Heart left ventricle (tissue), 16 donors: ENCODE measurements at regions not wholly inside any gene's neighbourhood (a gene's known extent, or its start where the extent isn't known, plus 50 kb on each side); places are given as distances from the start of the nearest gene placed in this dataset.

Experiments
- ATAC-seq, 4 donors: fragments of 200-7000 bp; cut with Tn5 transposase; one replicate each; pipeline ENCODE4 v1.9.1; 2020 to 2022; ENCODE audit warnings: moderate library complexity in 4 of 4, mild to moderate bottlenecking in 3 of 4, moderate number of reproducible peaks in 1 of 4
- DNase-seq, 5 donors: peaks; one replicate each; pipeline ENCODE4 v3.0.0-alpha.2; 2020
- H3K27ac ChIP-seq, 12 donors: fragments of 200-600 bp; sonication (generic) in 4 of 12; one replicate each; pipeline versions ENCODE4 v1.5.0 to v1.8.0; 2016 to 2022; ENCODE audit warnings: mild to moderate bottlenecking in 2 of 12
- H3K27me3 ChIP-seq, 9 donors: fragments of 200-600 bp; sonication (generic) in 2 of 9; one replicate each; pipeline versions ENCODE4 v1.5.1 to v1.8.0; 2016 to 2022; ENCODE audit warnings: mild to moderate bottlenecking in 3 of 9
- H3K36me3 ChIP-seq, 9 donors: fragments of 200-600 bp; sonication (generic) in 2 of 9; one replicate each; pipeline versions ENCODE4 v1.5.0 to v1.8.0; 2018 to 2022; ENCODE audit warnings: mild to moderate bottlenecking in 2 of 9
- H3K4me1 ChIP-seq, 12 donors: fragments of 200-600 bp; sonication (generic) in 4 of 12; one replicate each; pipeline versions ENCODE4 v1.5.0 to v1.8.0; 2016 to 2022; ENCODE audit warnings: mild to moderate bottlenecking in 3 of 12
- H3K4me3 ChIP-seq, 12 donors: fragments of 200-600 bp; sonication (generic) in 4 of 12; one replicate each; pipeline versions ENCODE4 v1.5.0 to v1.8.0; 2017 to 2022; ENCODE audit warnings: mild to moderate bottlenecking in 9 of 12, moderate library complexity in 4 of 12
- H3K9me3 ChIP-seq, 12 donors: fragments of 200-600 bp; sonication (generic) in 4 of 12; one replicate each; pipeline versions ENCODE4 v1.5.0 to v1.8.0; 2016 to 2022; ENCODE audit warnings: mild to moderate bottlenecking in 1 of 12
- POLR2A ChIP-seq, 2 donors: fragments of 450-650 bp; IDR thresholded peaks; one replicate each; pipeline ENCODE4 v1.6.1; 2017; ENCODE audit warnings: antibody characterized with exemption in 2 of 2, mild to moderate bottlenecking in 2 of 2, moderate library complexity in 2 of 2
- WGBS, 4 donors: extraction: QIAGEN DNeasy Blood & Tissue Kit in 2 of 4; methylation state at CpG; one replicate each; pipeline versions ENCODE4 v1.1.5 to v1.1.7; 2013 to 2018; 5-methylcytosine and 5-hydroxymethylcytosine counted together
- intact Hi-C, 10 donors: fragments of 100-400 bp; cut with DNase I; formaldehyde crosslinking; loops; one replicate each; pipeline versions ENCODE4 v1.11.1 to v1.14.2; 2022
- TF ChIP-seq, protein P1 (sequence below), 12 donors: fragments of 200-600 bp; sonication (generic) in 4 of 12; IDR thresholded peaks; one replicate each; pipeline versions ENCODE4 v1.5.0 to v1.8.0; 2018 to 2022; ENCODE audit warnings: antibody characterized with exemption in 12 of 12, mild to moderate bottlenecking in 5 of 12
- donor health status: ischemic (EF 13 %, LVEDD 7.1; RV severe dilation, severe dysfunction).
- donor health status: healthy with polysubstance abuse.
- donor health status: DM: no; HTN: yes; CAD: no.
- donor health status: DM: no; HTN: no; CAD: no.
- donor health status: ischemic (EF 25% LVEDD 6.9; RV normal size, moderate dysfunction).
- donor health status: ischemic (EF 25% LVEDD 5.7; RV mildly dilated, moderate dysfunction).
- donor health status: healthy.
- donor health status: DM: yes; HTN: yes; CAD: no.
- donor health status: ischemic (EF 35%, LVEDD 5.7; RV mildly dilated, moderate dysfunction).
- donor health status: nonischemic (EF 11% LVEDD 7.7; RV severe dilation, severe dysfunction).
- donor health status: DM: yes; HTN: yes; CAD: no.
- donor health status: PGD.
- donor health status: ischemic (EF 29% LVEDD 5.4; RV normal size, mild dysfunction).
- donor health status: nonischemic (EF 23%, LVEDD 6.1; RV moderate dilation, normal function).

DNA sequence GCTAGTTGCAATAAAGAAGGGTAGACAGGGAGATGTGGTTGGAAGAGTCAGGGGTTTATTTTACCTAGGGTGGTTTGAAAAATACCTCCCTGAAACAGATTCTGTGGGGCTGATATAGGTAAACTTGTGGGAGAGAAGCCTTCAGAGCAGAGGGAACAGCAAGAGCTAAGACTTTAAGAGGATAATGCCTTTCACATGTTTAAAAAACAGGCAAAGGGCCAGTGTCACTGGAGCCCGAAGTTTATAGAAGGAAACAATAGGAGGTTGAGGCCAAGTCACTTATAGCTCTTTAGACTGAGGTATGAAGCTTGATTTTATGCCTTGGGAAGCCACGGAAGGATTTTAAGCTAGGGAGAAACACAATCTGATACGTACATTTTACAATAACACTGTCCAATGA lies 448.7 kb downstream of the TAFA4 start:
- Histone ChIP-seq H3K36me3 (no peaks in the 10 kb centered on the region), H3K27me3 (no peaks in the 10 kb centered on the region), H3K4me1 (no peaks in the 10 kb centered on the region), H3K9me3 (no peaks in the 10 kb centered on the region), H3K27ac (no peak overlapping the region), H3K4me3 (no peak overlapping the region)
- DNase-seq (no peak), ATAC-seq (no peak)
- TF ChIP-seq, protein P1, sequence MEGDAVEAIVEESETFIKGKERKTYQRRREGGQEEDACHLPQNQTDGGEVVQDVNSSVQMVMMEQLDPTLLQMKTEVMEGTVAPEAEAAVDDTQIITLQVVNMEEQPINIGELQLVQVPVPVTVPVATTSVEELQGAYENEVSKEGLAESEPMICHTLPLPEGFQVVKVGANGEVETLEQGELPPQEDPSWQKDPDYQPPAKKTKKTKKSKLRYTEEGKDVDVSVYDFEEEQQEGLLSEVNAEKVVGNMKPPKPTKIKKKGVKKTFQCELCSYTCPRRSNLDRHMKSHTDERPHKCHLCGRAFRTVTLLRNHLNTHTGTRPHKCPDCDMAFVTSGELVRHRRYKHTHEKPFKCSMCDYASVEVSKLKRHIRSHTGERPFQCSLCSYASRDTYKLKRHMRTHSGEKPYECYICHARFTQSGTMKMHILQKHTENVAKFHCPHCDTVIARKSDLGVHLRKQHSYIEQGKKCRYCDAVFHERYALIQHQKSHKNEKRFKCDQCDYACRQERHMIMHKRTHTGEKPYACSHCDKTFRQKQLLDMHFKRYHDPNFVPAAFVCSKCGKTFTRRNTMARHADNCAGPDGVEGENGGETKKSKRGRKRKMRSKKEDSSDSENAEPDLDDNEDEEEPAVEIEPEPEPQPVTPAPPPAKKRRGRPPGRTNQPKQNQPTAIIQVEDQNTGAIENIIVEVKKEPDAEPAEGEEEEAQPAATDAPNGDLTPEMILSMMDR (IDR thresholded peaks at IDR 0.05) = no peak
- TF ChIP-seq POLR2A (IDR thresholded peaks at IDR 0.05) = no peak
- WGBS, 4 donors = 66 to 76% (median 69%) methylated on average over 3 of the region's 3 CpGs
- intact Hi-C loops = no loop called here

DNA sequence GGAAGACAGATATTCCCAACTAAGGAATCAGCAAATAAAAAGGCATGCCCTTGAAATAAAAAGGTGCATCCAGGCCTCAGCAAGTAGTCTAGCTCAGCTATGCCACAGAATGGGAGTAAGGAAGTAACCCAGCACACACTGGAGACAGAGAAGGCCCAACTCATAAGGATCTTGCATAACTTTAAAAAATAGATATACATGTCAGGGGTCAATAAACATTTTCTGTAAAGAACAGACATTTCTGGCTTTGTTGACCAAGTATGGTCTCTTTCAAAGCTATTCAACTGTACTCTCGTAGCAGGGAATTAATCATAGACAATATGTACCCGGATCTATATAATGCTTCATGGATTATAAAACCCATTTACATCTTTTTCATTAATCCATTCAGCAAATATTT lies 449.3 kb downstream of the TAFA4 start:
- Histone ChIP-seq H3K27ac (no peak overlapping the region), H3K36me3 (no peaks in the 10 kb centered on the region), H3K4me1 (no peaks in the 10 kb centered on the region), H3K4me3 (no peak overlapping the region), H3K9me3 (no peaks in the 10 kb centered on the region), H3K27me3 (no peaks in the 10 kb centered on the region)
- intact Hi-C loops = no loop called here
- 78 to 84% (median 82%) methylated on average over 2 of the region's 2 CpGs for WGBS, 4 donors
- DNase-seq (no peak), ATAC-seq (no peak)
- TF ChIP-seq POLR2A (IDR thresholded peaks at IDR 0.05) = no peak
- TF ChIP-seq, protein P1 (IDR thresholded peaks at IDR 0.05) = no peak

DNA sequence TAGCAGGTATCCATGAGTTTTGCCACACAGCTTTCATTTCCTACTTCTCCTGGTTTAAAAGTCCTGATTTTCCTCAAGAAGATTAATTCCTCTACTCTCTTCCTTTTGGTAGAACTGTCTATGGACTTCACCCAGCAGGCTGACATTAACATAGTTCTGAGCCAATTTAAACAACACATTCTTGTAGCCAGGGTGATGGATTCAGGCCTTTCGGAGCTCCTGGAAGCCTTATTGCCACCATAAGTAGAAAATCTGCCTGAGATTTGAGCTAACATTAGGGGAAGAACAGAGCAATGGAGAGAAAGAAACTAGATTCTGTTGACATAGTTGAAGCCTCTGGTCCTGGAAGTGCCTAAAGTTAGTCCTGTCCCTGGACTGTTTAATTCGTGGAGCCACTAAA lies 449.8 kb downstream of the TAFA4 start:
- 71 to 77% (median 73%) methylated on average over 2 of the region's 2 CpGs for WGBS, 4 donors
- no peak overlapping the region for H3K27ac ChIP-seq
- intact Hi-C loops = no loop called here

DNA sequence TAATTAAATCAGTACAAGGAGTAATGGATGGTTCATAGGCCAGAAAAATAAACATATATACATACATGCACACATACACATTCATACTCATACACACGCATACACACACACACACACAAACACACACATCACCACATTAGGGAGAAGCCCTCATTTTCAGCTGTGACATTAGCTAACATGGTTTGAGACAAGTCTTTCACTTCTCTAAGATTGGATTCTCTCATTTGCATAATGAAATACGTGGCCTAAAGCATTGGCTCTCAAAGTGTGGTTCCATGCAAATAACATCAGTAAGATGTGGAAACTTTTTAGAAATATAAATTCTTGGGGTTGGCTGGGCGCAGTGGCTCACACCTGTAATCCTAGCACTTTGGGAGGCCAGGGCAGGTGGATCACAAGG lies 452.6 kb downstream of the TAFA4 start:
- 80 to 91% (median 88%) methylated on average over 3 of the region's 3 CpGs for WGBS, 4 donors
- Histone ChIP-seq H3K27me3 (no peaks in the 10 kb centered on the region), H3K4me1 (no peaks in the 10 kb centered on the region), H3K27ac (no peak overlapping the region), H3K36me3 (no peaks in the 10 kb centered on the region), H3K9me3 (no peaks in the 10 kb centered on the region), H3K4me3 (no peak overlapping the region)
- intact Hi-C loops = no loop called here
- TF ChIP-seq, protein P1 (IDR thresholded peaks at IDR 0.05) = no peak
- no peak for TF ChIP-seq POLR2A (IDR thresholded peaks at IDR 0.05)
- DNase-seq (no peak), ATAC-seq (no peak)

More for the DNA sequence above, 449.8 kb downstream of the TAFA4 start:
- H3K4me1 ChIP-seq = no peaks in the 10 kb centered on the region
- TF ChIP-seq POLR2A (IDR thresholded peaks at IDR 0.05) = no peak
- TF ChIP-seq, protein P1 (IDR thresholded peaks at IDR 0.05) = no peak
- no peaks in the 10 kb centered on the region for H3K27me3 ChIP-seq
- H3K9me3 ChIP-seq = no peaks in the 10 kb centered on the region
- no peaks in the 10 kb centered on the region for H3K36me3 ChIP-seq
- DNase-seq = no peak
- H3K4me3 ChIP-seq = no peak overlapping the region
- ATAC-seq = no peak
